ENCODE measurements at regions not wholly inside any gene's neighbourhood (a gene's known extent, or its start where the extent isn't known, plus 50 kb on each side); places are given as distances from the start of the nearest gene placed in this dataset.

GRCh38 chr10:54904833-54905232 is 103.8 kb upstream of the PCDH15 start (continued):
- TF ChIP-seq MAX (IDR thresholded peaks at IDR 0.05) (no peak), ZNF274 (IDR thresholded peaks at IDR 0.05; ENCODE audit: borderline replicate concordance, extremely low read depth, low read length) (no peak), TAF1 (IDR thresholded peaks at IDR 0.05; ENCODE audit: low read depth, low read length) (no peak)

Data from H1 (cell line).